SK-N-SH (cell line): ENCODE measurements at regions not wholly inside any gene's neighbourhood (a gene's known extent, or its start where the extent isn't known, plus 50 kb on each side); places are given as distances from the start of the nearest gene placed in this dataset.

Experiments used
- CTCF ChIA-PET: fragments of 300-600, 350-600 bp; formaldehyde crosslinking; extraction: SDS; loops from one replicate; lab custom pipeline; 2021; lab: Yijun Ruan, JAX
- POLR2A ChIA-PET: fragments of 350-600 bp; sonication (Branson Sonifier 250); formaldehyde crosslinking; extraction: SDS; loops from one replicate; lab custom pipeline; 2020; ENCODE audit warnings: antibody characterized with exemption, inconsistent platforms; lab: Yijun Ruan, JAX
- DNase-seq: peaks from one replicate; pipeline ENCODE4 v3.0.0; 2012
- H2AFZ ChIP-seq: fragments of 200-600 bp; sonication (generic); 2 replicates; pipeline ENCODE4 v1.8.1; 2016; ENCODE audit warnings: antibody characterized with exemption, mild to moderate bottlenecking, low read depth
- H3F3A ChIP-seq: fragments of 200-600 bp; sonication (generic); replicated peaks from 2 replicates; pipeline ENCODE3; 2016; ENCODE audit warnings: antibody characterized with exemption, mild to moderate bottlenecking; ENCODE audit not compliant: insufficient read depth
- H3K27ac ChIP-seq, 2 experiments: fragments of 200-500 bp in 1 of 2; fragments of 200-600 bp in 1 of 2; sonication (Bioruptor generic) in 1 of 2; sonication (generic), shearing (Covaris generic) in 1 of 2; 2 replicates each; pipeline versions ENCODE4 v1.5.1 to v1.6.1; 2014 to 2016; ENCODE audit warnings: low read depth in 2 of 2, inconsistent platforms in 1 of 2, low read length in 1 of 2, mild to moderate bottlenecking in 1 of 2, mixed read lengths in 1 of 2
- H3K27me3 ChIP-seq: fragments of 200-600 bp; sonication (generic), shearing (Covaris generic); 2 replicates; pipeline ENCODE4 v1.6.1; 2016; ENCODE audit warnings: mixed run types; ENCODE audit not compliant: insufficient read depth
- H3K36me3 ChIP-seq, 2 experiments: fragments of 200-500 bp in 1 of 2; fragments of 200-600 bp in 1 of 2; sonication (Bioruptor generic) in 1 of 2; sonication (generic) in 1 of 2; replicated peaks in 1 of 2; 2 replicates each; pipeline versions ENCODE3 to v1.5.1; 2014 to 2016; ENCODE audit warnings: low read length in 1 of 2, mild to moderate bottlenecking in 1 of 2; ENCODE audit not compliant: insufficient read depth in 2 of 2, control insufficient read depth in 1 of 2
- H3K4me1 ChIP-seq, 2 experiments: fragments of 200-500 bp in 1 of 2; fragments of 200-600 bp in 1 of 2; sonication (Bioruptor generic) in 1 of 2; sonication (generic), shearing (Covaris generic) in 1 of 2; 2 replicates each; pipeline versions ENCODE4 v1.5.1 to v1.6.1; 2014 to 2016; ENCODE audit warnings: low read depth in 1 of 2, low read length in 1 of 2, mixed run types in 1 of 2; ENCODE audit not compliant: insufficient read depth in 2 of 2, control insufficient read depth in 1 of 2
- H3K4me2 ChIP-seq: fragments of 200-600 bp; sonication (generic), shearing (Covaris generic); 2 replicates; pipeline ENCODE4 v1.6.1; 2017; ENCODE audit warnings: mixed run types
- H3K4me3 ChIP-seq, 2 experiments: fragments of 200-500 bp in 1 of 2; fragments of 200-600 bp in 1 of 2; sonication (Bioruptor generic) in 1 of 2; sonication (generic), shearing (Covaris generic) in 1 of 2; 2 replicates each; pipeline versions ENCODE4 v1.5.1 to v1.8.1; 2014 to 2016; ENCODE audit warnings: low read depth in 2 of 2, inconsistent platforms in 1 of 2, low read length in 1 of 2, mild to moderate bottlenecking in 1 of 2, mixed read lengths in 1 of 2, moderate library complexity in 1 of 2
- H3K79me2 ChIP-seq: fragments of 200-600 bp; sonication (generic); 2 replicates; pipeline ENCODE4 v1.8.1; 2017; ENCODE audit warnings: mild to moderate bottlenecking; ENCODE audit not compliant: insufficient read depth
- H3K9ac ChIP-seq: fragments of 200-600 bp; sonication (generic); 2 replicates; pipeline ENCODE4 v1.6.1; 2017; ENCODE audit warnings: mixed run types
- H3K9me2 ChIP-seq: fragments of 200-600 bp; sonication (generic); 2 replicates; pipeline ENCODE4 v1.6.1; 2017; ENCODE audit warnings: mixed run types
- H3K9me3 ChIP-seq: fragments of 200-600 bp; sonication (generic); 2 replicates; pipeline ENCODE4 v1.6.1; 2017; ENCODE audit warnings: mixed run types, mild to moderate bottlenecking, moderate library complexity
- H4K20me1 ChIP-seq: fragments of 200-600 bp; sonication (generic); 2 replicates; pipeline ENCODE4 v1.6.1; 2017; ENCODE audit warnings: mild to moderate bottlenecking, mixed run types; ENCODE audit not compliant: insufficient read depth
- CHD2 ChIP-seq: fragments of 150-350 bp; IDR thresholded peaks from 2 replicates; pipeline ENCODE4 v1.6.1; 2018; ENCODE audit warnings: low read length; ENCODE audit not compliant: partially characterized antibody
- CTCF ChIP-seq: fragments of 200-600 bp; sonication (generic); IDR thresholded peaks from 2 replicates; pipeline ENCODE4 v1.6.1; 2017; ENCODE audit warnings: antibody characterized with exemption, mild to moderate bottlenecking, moderate library complexity
- EZH2phosphoT487 ChIP-seq: fragments of 200-600 bp; sonication (generic); IDR thresholded peaks from 2 replicates; pipeline ENCODE4 v1.6.1; 2017; ENCODE audit warnings: low read depth, mixed run types, mild to moderate bottlenecking, antibody characterized with exemption, moderate library complexity, borderline replicate concordance
- FOXM1 ChIP-seq: IDR thresholded peaks from 2 replicates; pipeline ENCODE4 v1.4.0; 2012; ENCODE audit warnings: low read depth, mild to moderate bottlenecking
- GABPA ChIP-seq: IDR thresholded peaks from 2 replicates; pipeline ENCODE4 v1.4.0; 2012; ENCODE audit warnings: low read depth, mild to moderate bottlenecking
- IRF3 ChIP-seq: fragments of 150-350 bp; IDR thresholded peaks from 2 replicates; pipeline ENCODE4 v1.6.1; 2016; ENCODE audit warnings: mild to moderate bottlenecking, low read depth, low read length
- JUND ChIP-seq: IDR thresholded peaks from 2 replicates; pipeline ENCODE4 v1.4.0; 2012
- MAX ChIP-seq: IDR thresholded peaks from 2 replicates; pipeline ENCODE4 v1.4.0; 2012; ENCODE audit warnings: low read depth
- NRF1 ChIP-seq: IDR thresholded peaks from 2 replicates; pipeline ENCODE4 v1.6.1; 2012; ENCODE audit warnings: low read depth, mild to moderate bottlenecking, low read length
- PBX3 ChIP-seq: IDR thresholded peaks from 2 replicates; pipeline ENCODE4; 2012
- POLR2AphosphoS5 ChIP-seq: IDR thresholded peaks from 2 replicates; pipeline ENCODE4 v1.6.1; 2012; ENCODE audit warnings: low read depth, low read length
- RAD21 ChIP-seq: IDR thresholded peaks from 2 replicates; pipeline ENCODE4 v1.6.1; 2012; ENCODE audit warnings: mild to moderate bottlenecking, low read length
- RCOR1 ChIP-seq: fragments of 150-350 bp; IDR thresholded peaks from 2 replicates; pipeline ENCODE4 v1.6.1; 2017; ENCODE audit warnings: antibody characterized with exemption, low read length
- REST ChIP-seq: IDR thresholded peaks from 2 replicates; pipeline ENCODE4 v1.6.1; 2012; ENCODE audit warnings: mild to moderate bottlenecking, low read depth, low read length, moderate library complexity
- RFX5 ChIP-seq: IDR thresholded peaks from 2 replicates; pipeline ENCODE4 v1.6.1; 2012; ENCODE audit warnings: mild to moderate bottlenecking, improper control_type of control experiment, low read length
- SMC3 ChIP-seq: IDR thresholded peaks from 2 replicates; pipeline ENCODE4 v1.6.1; 2012; ENCODE audit warnings: low read depth, low read length, improper control_type of control experiment
- TAF1 ChIP-seq: IDR thresholded peaks from 2 replicates; pipeline ENCODE4 v1.6.1; 2012; ENCODE audit warnings: low read depth, mild to moderate bottlenecking, low read length, moderate library complexity, borderline replicate concordance
- USF2 ChIP-seq: fragments of 150-350 bp; IDR thresholded peaks from 2 replicates; pipeline ENCODE4 v1.6.1; 2017; ENCODE audit warnings: antibody characterized with exemption, low read length, low read depth, borderline replicate concordance
- WGBS: methylation state at CpG from one replicate; pipeline ENCODE4 v1.1.6; 2017; ENCODE audit warnings: low lambda C conversion rate; 5-methylcytosine and 5-hydroxymethylcytosine counted together

GRCh38 chr1:79304131-79304530 lies 297.6 kb upstream of the ADGRL4 start (continued):
- no peak for TF ChIP-seq SMC3
- no peak for TF ChIP-seq PBX3
- TF ChIP-seq POLR2AphosphoS5: no peak
- no peak for TF ChIP-seq CTCF
- no peak for TF ChIP-seq RAD21
- no peak for TF ChIP-seq USF2
- TF ChIP-seq RFX5: no peak
- TF ChIP-seq FOXM1: no peak
- no peak for TF ChIP-seq IRF3
- no peak for TF ChIP-seq RCOR1
- TF ChIP-seq GABPA: no peak
- TF ChIP-seq JUND: no peak
- TF ChIP-seq NRF1: no peak

GRCh38 chr1:79303040-79303439 lies 296.5 kb upstream of the ADGRL4 start:
- Histone ChIP-seq H3K27me3 (no peaks in the 10 kb centered on the region), H3K9me2 (no peaks in the 10 kb centered on the region), H2AFZ (no peak overlapping the region), H4K20me1 (no peaks in the 10 kb centered on the region), H3K4me3 (no peak overlapping the region), H3K9me3 (no peaks in the 10 kb centered on the region), H3K4me2 (no peak overlapping the region), H3K79me2 (no peaks in the 10 kb centered on the region), H3K9ac (no peak overlapping the region), H3K36me3 (no peaks in the 10 kb centered on the region), H3K27ac (no peak overlapping the region), H3K4me1 (no peaks in the 10 kb centered on the region; a peak in 1 of 4 replicates), H3F3A (no peaks in the 10 kb centered on the region)
- POLR2A ChIA-PET: no interaction called here
- DNase-seq: no peak
- no peak for TF ChIP-seq GABPA
- no peak for TF ChIP-seq REST
- TF ChIP-seq MAX: no peak
- no peak for TF ChIP-seq EZH2phosphoT487
- no peak for TF ChIP-seq TAF1
- no peak for TF ChIP-seq JUND
- no peak for TF ChIP-seq CHD2
- WGBS: 97% methylated on average over 2 of the region's 2 CpGs
- CTCF ChIA-PET: no interaction called here
